HG03442 (cell line): ENCODE measurements at regions not wholly inside any gene's neighbourhood (a gene's known extent, or its start where the extent isn't known, plus 50 kb on each side); places are given as distances from the start of the nearest gene placed in this dataset.

Source experiments
- ATAC-seq: cut with Tn5 transposase; IDR thresholded peaks from one replicate; pipeline ENCODE4 v1.9.1; 2021; ENCODE audit warnings: mild to moderate bottlenecking, moderate library complexity; ENCODE audit not compliant: unreplicated experiment

- ATAC-seq = no peak
Observed at GRCh38 chr2:198715302-198715835, 742.4 kb downstream of the SATB2 start.

GRCh38 chr2:198712485-198712884 is 745.3 kb downstream of the SATB2 start:
- no peak for ATAC-seq

- ATAC-seq = no peak
Observed at GRCh38 chr2:198711484-198711883, 746.3 kb downstream of the SATB2 start.

- ATAC-seq = no peak
Observed at GRCh38 chr2:198710562-198710961, 747.2 kb downstream of the SATB2 start.

GRCh38 chr2:198706476-198707082 is 751.2 kb downstream of the SATB2 start:
- ATAC-seq = no peak

- no peak for ATAC-seq
Observed at GRCh38 chr2:198703281-198703680, 754.5 kb downstream of the SATB2 start.

- ATAC-seq = no peak
Observed at GRCh38 chr2:198702796-198703195, 754.9 kb downstream of the SATB2 start.

- no peak for ATAC-seq
Observed at GRCh38 chr2:198701481-198701880, 756.3 kb downstream of the SATB2 start.

GRCh38 chr2:198700319-198700718 is 757.4 kb downstream of the SATB2 start:
- ATAC-seq = no peak

- no peak for ATAC-seq
Observed at GRCh38 chr2:198698230-198698629, 759.5 kb downstream of the SATB2 start.

- no peak for ATAC-seq
Observed at GRCh38 chr2:198697794-198698193, 759.9 kb downstream of the SATB2 start.

GRCh38 chr2:198697218-198697617 is 760.5 kb downstream of the SATB2 start:
- ATAC-seq = no peak

GRCh38 chr2:198695879-198696278 is 761.9 kb downstream of the SATB2 start:
- ATAC-seq = no peak

GRCh38 chr2:198692907-198693510 is 764.7 kb downstream of the SATB2 start:
- no peak for ATAC-seq

GRCh38 chr2:198691236-198691635 is 766.5 kb downstream of the SATB2 start:
- no peak for ATAC-seq

- ATAC-seq = no peak
Observed at GRCh38 chr2:198664321-198664720, 793.4 kb downstream of the SATB2 start.

GRCh38 chr2:198662905-198663304 is 794.8 kb downstream of the SATB2 start:
- no peak for ATAC-seq

- ATAC-seq = no peak
Observed at GRCh38 chr2:198660501-198660900, 797.2 kb downstream of the SATB2 start.

- no peak for ATAC-seq
Observed at GRCh38 chr2:198659096-198659870, 798.5 kb downstream of the SATB2 start.

GRCh38 chr2:198657512-198658121 is 800.1 kb downstream of the SATB2 start:
- no peak for ATAC-seq

GRCh38 chr2:198656869-198657268 is 800.9 kb downstream of the SATB2 start:
- no peak for ATAC-seq
